GM18907 (cell line): ENCODE measurements at regions not wholly inside any gene's neighbourhood (a gene's known extent, or its start where the extent isn't known, plus 50 kb on each side); places are given as distances from the start of the nearest gene placed in this dataset.

Source experiments
- ATAC-seq: cut with Tn5 transposase; IDR thresholded peaks from one replicate; pipeline ENCODE4 v1.9.1; 2021; ENCODE audit warnings: mild to moderate bottlenecking, moderate library complexity; ENCODE audit not compliant: unreplicated experiment

GRCh38 chr10:88081457-88082054, 218.1 kb downstream of the PTEN start:
- no peak for ATAC-seq

DNA sequence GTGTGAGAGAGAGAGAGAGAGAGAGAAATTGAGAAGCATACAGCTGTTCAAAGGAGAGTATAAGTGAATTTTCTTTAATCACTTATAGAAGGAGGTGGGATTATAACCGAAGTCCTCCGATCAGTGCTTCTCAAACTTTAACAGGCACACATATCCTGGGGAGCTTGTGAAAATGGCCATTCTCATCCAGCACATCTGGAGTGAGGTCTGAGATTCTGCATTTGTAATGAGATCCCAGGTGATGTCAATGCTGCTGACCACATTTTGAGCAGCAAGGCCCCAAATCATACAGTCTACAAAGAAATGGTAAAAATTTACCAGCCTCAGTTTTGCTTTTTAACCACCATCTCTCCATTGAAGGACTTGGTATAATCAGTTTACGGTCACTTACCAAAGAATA, 219.0 kb downstream of the PTEN start:
- ATAC-seq: peak; percentile 41

DNA sequence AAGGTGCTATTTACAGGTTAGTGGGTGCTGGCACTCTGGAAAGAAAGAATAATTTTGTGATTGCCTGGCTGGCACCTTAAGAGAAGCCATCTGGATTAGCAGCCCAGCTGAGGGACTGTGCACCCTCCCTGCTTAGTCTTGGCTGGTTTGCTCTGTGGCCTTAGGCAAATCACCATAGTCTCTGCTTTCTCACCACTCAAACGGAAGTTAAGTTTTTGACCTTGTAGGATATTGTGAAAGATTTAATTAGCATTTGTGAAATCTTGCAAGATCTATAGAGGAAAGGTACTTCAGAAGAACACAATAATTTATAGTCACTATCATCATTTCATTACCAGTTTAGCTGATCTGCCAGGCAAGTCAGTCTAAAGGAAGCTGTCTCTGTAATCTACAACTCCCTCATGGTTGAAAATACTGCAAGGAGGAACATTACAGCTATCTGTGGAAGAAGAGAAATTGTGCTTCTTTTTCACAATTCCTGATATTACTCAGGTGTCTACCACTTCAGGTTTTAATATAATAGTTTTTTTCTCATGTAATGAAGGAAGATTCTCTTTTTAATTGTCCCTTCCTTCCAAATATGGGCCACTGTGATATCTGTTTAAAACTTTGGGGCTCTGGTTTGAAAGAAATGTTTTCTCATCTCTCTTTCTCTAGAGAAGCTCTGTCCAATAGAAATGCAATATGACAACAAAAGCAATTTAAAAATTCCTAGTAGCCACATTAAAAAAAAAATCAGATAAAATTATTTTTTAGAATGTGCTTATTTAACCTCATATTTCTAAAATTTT, 219.6 kb downstream of the PTEN start:
- ATAC-seq: peak; percentile 77

- no peak for ATAC-seq
Measured at GRCh38 chr10:88083597-88083989, 220.2 kb downstream of the PTEN start.

DNA sequence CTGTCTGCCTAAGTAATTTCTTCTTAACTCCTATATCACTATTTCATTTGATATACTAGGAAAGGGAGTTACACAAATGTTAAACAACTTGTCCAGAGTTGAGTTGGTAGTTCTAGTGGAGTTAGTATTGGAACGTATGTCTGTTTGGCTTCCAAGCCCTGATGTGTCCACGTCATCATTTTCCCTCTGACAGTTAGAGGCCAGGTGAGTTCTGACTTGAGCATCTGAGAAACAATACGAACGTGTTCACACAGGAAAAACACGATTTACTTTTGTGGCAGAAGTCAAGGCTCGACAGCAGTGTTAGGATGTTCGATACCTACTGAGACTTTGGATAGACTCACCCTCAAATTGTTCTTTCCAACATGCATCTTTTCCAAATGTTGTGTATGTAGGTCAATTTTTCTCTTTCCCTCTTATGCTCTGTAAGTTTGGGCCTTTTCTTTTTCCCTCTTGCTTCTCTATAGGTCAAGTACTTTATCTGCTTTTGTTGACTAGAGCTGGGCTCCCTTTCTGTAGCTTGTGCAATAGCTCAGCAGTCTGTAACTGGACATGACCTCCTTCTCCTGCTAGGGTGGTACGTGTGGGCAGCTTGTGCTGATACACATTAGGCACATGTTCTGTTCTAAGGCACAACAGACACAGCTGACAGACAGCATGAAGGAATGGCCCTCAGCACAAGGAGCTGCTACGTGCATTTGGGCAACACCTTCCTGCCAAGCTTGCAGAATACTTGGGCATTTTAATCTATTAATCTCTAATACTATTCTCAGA, 222.9 kb downstream of the PTEN start:
- ATAC-seq: no peak

GRCh38 chr10:88088441-88089340, 225.3 kb downstream of the PTEN start:
- no peak for ATAC-seq

DNA sequence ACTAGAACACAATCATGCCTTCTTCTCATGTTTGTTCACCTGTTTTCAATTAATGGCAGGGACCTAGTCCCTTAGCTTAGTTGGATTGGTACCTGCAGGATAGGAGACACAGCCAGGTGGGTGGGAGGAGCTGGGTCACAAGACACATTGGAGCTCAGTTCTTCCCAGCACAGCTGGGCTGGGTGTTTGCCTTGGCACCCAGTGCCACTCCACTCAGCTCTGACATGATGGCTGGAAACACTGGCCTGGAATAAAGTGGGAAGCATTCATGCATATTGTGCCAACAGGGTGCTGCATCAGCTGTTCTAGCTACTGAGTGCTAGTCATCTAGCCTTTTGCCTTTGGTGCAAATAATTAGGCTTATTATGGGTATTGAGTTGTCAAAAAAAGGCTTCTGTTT, 226.1 kb downstream of the PTEN start:
- no peak for ATAC-seq

GRCh38 chr10:88090568-88091214, 227.3 kb downstream of the PTEN start:
- ATAC-seq: peak; percentile 30

DNA sequence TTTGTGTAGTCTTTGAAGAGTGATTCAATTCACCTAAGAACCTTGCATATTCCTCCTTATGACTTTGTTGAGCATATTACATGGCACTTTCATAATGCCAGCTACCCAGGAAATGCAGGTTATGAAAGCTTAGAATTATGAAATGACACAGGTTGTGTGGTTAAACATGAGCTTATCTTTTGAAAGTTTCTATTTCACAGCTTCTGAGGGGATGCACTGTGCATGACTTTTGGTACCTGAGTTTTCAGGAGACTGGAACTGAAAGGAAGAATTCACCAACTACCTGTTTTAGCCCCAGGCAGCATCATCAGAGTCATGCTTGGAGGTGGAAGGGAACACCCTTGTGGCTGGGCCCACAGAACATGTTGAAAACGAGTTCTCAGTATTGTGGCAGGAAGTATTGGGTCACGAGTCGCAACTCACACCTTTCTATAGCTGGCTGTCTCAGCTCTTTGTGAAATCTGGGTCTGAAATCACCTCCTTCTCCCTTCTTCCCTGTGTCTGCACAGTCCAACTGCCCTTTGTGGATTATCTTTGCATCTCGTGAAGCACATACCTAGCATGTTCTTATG, 228.2 kb downstream of the PTEN start:
- ATAC-seq: peak; percentile 75

- ATAC-seq: no peak
Measured at GRCh38 chr10:88092265-88092664, 228.8 kb downstream of the PTEN start.

GRCh38 chr10:88092973-88093372, 229.5 kb downstream of the PTEN start:
- ATAC-seq: no peak

- ATAC-seq: no peak
Measured at GRCh38 chr10:88094795-88095194, 231.4 kb downstream of the PTEN start.

DNA sequence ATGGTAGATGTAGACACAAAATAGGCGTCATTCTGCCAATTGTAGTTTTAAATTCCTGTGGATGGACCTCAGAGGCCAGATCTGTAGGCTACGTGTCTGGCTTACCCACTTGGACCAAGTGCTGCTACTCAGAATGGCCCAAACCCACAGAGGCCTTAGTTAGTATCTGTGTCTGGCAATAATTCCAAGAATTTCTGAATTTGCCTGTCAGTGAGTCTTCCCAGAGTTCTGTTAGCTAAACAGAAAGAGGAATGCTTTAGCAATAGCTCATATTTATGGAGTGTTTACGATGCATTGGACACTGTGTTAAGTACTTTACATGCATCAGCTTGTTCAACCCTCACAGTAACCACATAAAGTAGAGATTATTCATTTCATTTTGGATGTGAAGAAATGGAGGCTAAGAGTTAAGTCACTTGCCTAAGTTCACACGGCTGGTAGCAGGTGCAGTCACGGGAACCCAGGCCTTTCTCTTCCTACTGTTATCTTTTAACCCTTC, 231.8 kb downstream of the PTEN start:
- no peak for ATAC-seq

DNA sequence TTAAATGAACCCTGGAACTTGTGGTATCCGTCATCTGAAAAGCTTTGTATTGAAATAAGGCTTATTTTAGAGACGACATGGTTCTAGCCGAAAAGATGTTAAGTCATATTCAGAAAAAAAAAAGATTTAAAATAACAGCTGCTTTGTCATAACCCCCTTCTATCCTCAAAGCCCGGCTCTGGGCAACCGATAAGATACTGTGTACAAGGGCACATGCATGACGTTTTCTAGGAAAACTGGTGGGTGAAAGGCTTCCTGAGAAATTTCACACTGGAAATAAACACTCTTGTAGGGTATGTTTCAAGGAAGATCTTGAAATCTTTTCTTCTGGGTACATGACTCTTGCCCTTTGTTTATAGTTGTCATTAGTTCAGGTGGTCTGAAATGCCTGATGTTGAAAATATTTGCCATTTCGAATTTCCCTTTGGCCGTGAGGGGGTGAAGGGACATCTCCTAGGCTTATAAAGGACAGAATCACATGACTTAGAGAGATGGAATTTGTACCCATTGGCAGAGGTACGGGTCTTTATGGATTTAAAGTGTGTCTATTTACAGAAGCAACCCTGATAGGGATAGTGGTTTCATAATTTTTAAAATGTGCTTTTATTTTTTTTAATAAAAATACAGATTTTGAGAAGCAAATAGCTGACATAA, 232.5 kb downstream of the PTEN start:
- ATAC-seq: no peak

GRCh38 chr10:88097092-88097516, 233.7 kb downstream of the PTEN start:
- ATAC-seq: no peak

DNA sequence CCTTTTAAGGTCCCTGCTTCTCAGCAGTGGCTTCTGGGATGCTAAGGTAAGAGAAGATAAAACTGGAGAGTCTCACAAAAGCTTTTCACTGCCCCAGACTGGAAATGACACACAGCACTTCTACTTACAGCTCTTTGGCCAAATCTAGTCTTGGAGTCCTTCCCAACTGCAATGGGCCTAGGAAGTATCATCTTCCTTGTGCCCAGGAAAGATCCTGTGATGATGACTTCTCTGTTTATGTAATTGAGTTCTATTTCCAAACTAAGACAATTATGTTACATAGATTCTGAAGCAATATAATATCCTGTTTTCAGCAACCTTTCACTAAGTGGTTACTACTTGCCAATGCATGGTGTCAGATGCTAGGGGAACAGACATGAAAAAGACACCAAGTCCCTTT, 234.1 kb downstream of the PTEN start:
- ATAC-seq: no peak

DNA sequence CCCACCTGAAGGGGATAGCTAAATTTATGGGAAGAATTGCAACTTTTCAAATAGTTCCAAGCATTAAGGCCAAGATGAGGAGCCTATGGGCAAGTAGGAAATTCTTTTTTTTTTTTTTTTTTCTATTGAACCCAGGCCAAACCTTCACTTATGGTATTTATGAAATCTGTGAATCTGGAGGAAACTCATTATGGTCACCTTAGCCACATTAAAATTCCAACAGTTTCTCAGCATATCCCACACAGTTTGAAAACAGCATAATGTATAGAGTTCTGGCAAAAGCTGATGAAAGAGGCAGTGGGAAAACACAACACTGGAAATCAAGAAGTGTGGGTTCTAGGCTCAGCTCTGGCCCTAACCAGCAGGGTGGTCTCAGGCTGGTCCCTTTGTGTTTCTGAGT, 236.9 kb downstream of the PTEN start:
- ATAC-seq: no peak

DNA sequence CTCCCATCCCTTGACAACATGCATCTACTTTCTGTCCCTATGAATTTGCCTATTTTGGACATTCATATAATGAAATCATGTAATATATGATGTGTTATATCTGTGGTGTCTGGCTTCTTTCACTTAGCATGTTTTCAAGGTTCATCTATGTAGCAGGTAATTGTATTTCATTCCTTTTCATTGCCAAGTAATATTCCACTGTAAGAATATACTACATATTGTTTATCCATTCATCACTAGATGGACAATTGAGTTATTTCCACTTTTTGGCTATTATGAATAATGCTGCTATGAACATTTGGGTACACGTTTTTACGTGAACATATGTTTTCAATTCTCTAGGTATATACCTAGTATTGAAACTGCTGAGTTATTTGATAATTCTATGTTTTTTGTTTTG, 238.2 kb downstream of the PTEN start:
- ATAC-seq: no peak

- no peak for ATAC-seq
Measured at GRCh38 chr10:88103576-88103975, 240.2 kb downstream of the PTEN start.
